ENCODE measurements at regions not wholly inside any gene's neighbourhood (a gene's known extent, or its start where the extent isn't known, plus 50 kb on each side); places are given as distances from the start of the nearest gene placed in this dataset.

DNA sequence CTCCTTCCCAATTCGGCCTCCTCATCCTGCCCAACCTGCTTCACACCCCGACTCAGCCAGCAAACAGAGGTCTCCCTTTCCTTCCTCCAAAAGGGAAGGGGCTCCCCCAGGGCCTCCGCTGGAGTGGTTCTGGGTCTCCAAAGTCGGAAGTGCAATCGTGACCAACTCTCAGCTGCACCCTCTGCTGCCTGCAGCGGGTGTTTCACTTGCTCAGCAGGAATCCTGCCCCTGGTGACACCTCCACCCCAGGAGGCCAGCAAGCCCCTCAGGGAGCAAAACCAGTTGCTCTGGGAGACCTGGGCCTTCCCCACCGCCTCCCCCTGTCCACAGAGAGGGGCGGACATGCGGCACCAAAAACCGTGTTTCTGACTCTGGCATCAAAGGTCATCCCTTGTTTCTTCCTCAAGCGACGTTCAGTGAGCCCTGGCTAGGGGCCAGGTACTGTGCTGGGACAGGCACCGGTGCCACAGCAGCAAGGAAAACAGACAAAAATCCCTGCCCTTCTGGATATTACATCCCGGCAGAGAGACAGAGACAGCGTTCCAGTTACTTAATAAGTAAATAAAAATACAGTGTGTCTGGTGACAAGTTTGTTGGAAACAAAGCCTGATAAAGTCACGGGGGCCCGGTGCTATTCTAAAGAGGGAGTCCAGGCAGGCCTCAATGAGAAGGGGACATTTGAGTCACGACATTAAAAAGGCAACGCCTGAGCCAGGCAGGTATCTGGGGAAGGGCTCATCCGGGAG, 219.0 kb downstream of the BMP7 start:
- peaks cover 28% of the 10 kb centered on the region for H3K27me3 ChIP-seq
- no peaks in the 10 kb centered on the region for H3K4me1 ChIP-seq
- peak; percentile 45 for DNase-seq
- intact Hi-C loops (cut with DNase I) = no loop called here
- no peaks in the 10 kb centered on the region for H3K9me3 ChIP-seq
- H3K4me3 ChIP-seq = no peak overlapping the region
- TF ChIP-seq, protein P1, sequence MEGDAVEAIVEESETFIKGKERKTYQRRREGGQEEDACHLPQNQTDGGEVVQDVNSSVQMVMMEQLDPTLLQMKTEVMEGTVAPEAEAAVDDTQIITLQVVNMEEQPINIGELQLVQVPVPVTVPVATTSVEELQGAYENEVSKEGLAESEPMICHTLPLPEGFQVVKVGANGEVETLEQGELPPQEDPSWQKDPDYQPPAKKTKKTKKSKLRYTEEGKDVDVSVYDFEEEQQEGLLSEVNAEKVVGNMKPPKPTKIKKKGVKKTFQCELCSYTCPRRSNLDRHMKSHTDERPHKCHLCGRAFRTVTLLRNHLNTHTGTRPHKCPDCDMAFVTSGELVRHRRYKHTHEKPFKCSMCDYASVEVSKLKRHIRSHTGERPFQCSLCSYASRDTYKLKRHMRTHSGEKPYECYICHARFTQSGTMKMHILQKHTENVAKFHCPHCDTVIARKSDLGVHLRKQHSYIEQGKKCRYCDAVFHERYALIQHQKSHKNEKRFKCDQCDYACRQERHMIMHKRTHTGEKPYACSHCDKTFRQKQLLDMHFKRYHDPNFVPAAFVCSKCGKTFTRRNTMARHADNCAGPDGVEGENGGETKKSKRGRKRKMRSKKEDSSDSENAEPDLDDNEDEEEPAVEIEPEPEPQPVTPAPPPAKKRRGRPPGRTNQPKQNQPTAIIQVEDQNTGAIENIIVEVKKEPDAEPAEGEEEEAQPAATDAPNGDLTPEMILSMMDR (IDR thresholded peaks at IDR 0.05) = no peak
- no peak overlapping the region for H3K27ac ChIP-seq
- no peak for ATAC-seq
- no peaks in the 10 kb centered on the region for H3K36me3 ChIP-seq

DNA sequence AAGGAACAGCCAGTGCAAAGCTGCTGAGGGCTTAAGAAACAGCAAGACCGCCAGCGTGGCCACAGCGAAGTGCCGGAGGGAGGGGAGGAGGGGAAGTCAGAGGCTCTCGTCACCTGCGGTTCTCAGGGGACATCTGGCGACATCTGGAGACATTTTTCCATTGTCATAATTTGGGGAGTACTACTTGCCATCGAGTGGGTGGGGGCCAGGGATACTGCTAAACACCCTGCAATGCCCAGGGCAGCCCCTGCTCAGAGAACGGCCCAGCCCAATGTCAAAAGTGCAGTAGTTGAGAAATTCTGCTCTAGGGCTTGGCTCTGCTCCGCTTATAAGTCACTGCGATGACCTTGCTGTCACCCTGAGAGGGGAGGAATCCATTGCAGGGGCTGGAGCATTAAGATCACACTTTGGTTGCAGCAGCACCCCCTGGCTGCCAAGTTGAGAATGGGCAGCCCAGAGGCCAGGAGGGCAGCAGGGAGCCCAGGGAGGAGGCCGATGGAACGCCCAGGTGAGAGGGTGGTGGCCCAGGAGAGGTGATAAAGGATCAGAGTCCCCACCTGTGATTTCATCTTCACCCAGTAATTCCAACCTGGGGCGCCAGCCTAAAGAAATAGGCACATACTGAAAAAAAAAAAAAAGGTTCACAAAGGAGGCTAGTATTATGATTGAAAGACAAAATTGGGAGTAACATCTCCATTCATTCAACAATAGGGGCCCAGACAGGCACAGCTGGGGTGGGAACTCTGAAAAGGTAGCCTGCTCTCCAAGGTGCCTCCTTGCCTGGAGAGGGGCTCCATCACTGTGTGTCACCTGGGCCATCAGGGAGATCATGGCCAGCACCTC, 218.2 kb downstream of the BMP7 start:
- H3K9me3 ChIP-seq = no peaks in the 10 kb centered on the region
- ATAC-seq = peak; percentile 49
- no peak overlapping the region for H3K4me3 ChIP-seq
- no peak overlapping the region for H3K27ac ChIP-seq
- no peaks in the 10 kb centered on the region for H3K36me3 ChIP-seq
- H3K4me1 ChIP-seq = no peaks in the 10 kb centered on the region
- intact Hi-C loops (cut with DNase I) = no loop called here
- peak; percentile 63 for DNase-seq
- H3K27me3 ChIP-seq = peaks cover 22% of the 10 kb centered on the region
- TF ChIP-seq, protein P1 (IDR thresholded peaks at IDR 0.05) = peak; percentile 41

DNA sequence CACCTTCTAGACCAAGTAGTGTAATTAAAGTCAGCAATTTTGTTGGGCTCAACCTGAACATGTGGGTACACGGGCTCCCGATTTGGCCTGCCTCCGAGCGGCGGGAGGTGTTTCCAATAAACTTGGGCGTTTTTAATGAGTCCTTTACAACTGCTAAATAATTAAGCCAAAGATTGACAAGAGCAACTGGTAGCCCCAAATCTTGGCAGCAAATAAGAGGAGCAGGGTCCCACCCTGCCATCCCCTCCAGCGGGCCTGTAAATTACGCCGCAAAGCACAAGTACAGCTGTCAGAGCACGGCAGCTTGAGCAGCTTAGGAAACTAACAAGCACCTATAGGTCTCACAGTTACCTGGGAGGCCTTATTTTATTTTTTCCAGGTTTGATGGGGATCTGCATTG, 217.1 kb downstream of the BMP7 start:
- ATAC-seq (no peak), DNase-seq (peak; percentile 7)
- intact Hi-C loops (cut with DNase I) = no loop called here
- Histone ChIP-seq H3K4me1 (no peaks in the 10 kb centered on the region), H3K27ac (no peak overlapping the region), H3K9me3 (no peaks in the 10 kb centered on the region), H3K27me3 (peaks cover 22% of the 10 kb centered on the region), H3K36me3 (no peaks in the 10 kb centered on the region), H3K4me3 (no peak overlapping the region)
- TF ChIP-seq, protein P1 (IDR thresholded peaks at IDR 0.05) = no peak

GRCh38 chr20:57051096-57051495, 215.3 kb downstream of the BMP7 start:
- Histone ChIP-seq H3K9me3 (no peaks in the 10 kb centered on the region), H3K27ac (no peak overlapping the region), H3K4me1 (no peaks in the 10 kb centered on the region), H3K27me3 (peaks cover 16% of the 10 kb centered on the region), H3K36me3 (no peaks in the 10 kb centered on the region), H3K4me3 (no peak overlapping the region)
- DNase-seq (no peak), ATAC-seq (no peak)
- intact Hi-C loops (cut with DNase I) = no loop called here
- TF ChIP-seq, protein P1 (IDR thresholded peaks at IDR 0.05) = no peak

- DNase-seq (peak; percentile 15), ATAC-seq (no peak)
- Histone ChIP-seq H3K4me1 (no peaks in the 10 kb centered on the region), H3K9me3 (no peaks in the 10 kb centered on the region), H3K27me3 (no peaks in the 10 kb centered on the region), H3K4me3 (no peak overlapping the region), H3K27ac (no peak overlapping the region), H3K36me3 (no peaks in the 10 kb centered on the region)
- intact Hi-C loops (cut with DNase I) = no loop called here
- TF ChIP-seq, protein P1 (IDR thresholded peaks at IDR 0.05) = no peak
These were observed 213.4 kb downstream of the BMP7 start for GRCh38 chr20:57053067-57053466.

All from upper lobe of right lung (tissue), 1 donor.